ENCODE measurements at regions not wholly inside any gene's neighbourhood (a gene's known extent, or its start where the extent isn't known, plus 50 kb on each side); places are given as distances from the start of the nearest gene placed in this dataset.

DNA sequence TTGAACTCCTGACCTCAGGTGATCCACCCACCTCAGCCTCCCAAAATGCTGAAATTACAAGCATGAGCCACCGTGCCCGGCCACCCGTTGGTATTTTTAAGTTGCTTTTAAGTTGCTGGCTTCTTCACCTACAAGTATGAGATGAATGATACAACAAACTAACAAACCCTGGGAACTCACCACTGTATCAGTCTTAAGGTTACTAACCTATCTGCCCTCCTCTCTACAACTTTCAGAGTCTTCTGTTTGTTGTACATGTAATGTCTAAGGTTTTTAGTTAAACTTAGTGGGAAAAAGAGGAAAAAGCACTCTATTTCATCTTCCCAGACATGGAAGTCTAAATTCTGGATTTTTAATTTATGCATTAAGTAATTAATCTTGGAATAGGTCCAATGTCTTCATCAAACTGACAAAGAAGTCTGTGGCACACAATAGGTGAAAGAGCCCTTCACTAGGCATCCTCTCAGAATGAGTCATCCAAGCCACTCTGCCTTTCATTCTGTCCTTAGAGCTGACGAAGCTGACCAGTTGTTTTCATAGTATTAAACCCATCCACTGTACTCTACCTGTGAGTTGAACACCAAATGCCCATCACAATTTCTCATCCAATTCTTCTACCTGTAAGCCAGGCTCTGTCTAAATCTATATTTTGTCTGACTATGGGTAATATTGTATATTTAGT is 936.1 kb downstream of the TUSC7 start:
- DNase-seq (ENCODE audit: low spot score) (no peak), ATAC-seq (no peak)
- H3K9me3 Mint-ChIP-seq: peaks cover 14% of the 10 kb centered on the region
- H3K27me3 Mint-ChIP-seq: no peaks in the 10 kb centered on the region
- no peaks in the 10 kb centered on the region for H3K36me3 Mint-ChIP-seq
- no peaks in the 10 kb centered on the region for H3K4me1 Mint-ChIP-seq (ENCODE audit: low read depth in 2 of 2)
- H3K27ac Mint-ChIP-seq: no peak overlapping the region
- H3K4me3 Mint-ChIP-seq: no peak overlapping the region

DNA sequence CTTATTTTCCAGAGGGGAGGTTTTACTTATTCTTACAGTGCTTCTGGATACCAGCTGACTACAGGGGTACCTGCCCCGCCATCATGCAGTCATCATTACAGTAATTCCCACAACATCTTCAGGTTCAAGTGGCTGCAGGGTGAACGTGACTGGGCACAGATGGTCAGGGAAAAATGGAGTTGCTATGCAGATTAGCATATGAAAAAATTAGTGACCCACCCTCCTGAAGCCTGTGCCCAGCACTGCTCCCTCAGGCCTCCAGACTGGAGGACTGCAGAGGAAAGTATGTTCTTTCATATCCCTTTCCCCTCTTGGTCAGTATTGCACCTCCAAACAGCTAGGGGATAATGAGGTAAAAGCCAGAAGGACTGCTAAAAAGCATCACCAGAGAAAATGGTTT is 937.9 kb downstream of the TUSC7 start:
- Mint-ChIP-seq H3K4me1 (ENCODE audit: low read depth in 2 of 2) (no peaks in the 10 kb centered on the region), H3K27ac (no peak overlapping the region), H3K36me3 (no peaks in the 10 kb centered on the region), H3K4me3 (no peak overlapping the region), H3K9me3 (peaks cover 12% of the 10 kb centered on the region), H3K27me3 (no peaks in the 10 kb centered on the region)
- no peak for ATAC-seq
- no peak for DNase-seq (ENCODE audit: low spot score)

DNA sequence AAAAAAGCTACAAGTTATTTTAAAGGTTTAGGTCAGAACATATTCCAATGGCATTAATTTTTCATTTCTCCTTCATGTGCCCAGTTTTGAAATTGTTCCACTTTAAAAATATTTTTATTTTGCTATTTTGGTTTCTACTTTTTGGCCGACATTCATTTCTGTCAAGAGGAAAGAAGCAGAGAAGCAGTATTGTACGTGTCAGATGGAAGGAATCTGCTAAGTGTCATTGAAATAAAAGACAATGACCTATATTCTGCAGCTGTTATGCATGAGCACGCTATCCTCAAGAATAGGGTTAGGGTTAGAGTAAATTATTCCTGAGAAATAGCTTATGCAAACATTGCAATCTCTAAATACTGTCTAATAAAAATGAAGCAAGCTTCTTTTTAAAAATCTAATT is 941.7 kb downstream of the TUSC7 start:
- Mint-ChIP-seq H3K27ac (no peak overlapping the region), H3K4me3 (no peak overlapping the region), H3K9me3 (peaks cover 11% of the 10 kb centered on the region), H3K27me3 (no peaks in the 10 kb centered on the region), H3K4me1 (ENCODE audit: low read depth in 2 of 2) (no peaks in the 10 kb centered on the region), H3K36me3 (no peaks in the 10 kb centered on the region)
- ATAC-seq (no peak), DNase-seq (ENCODE audit: low spot score) (no peak)

DNA sequence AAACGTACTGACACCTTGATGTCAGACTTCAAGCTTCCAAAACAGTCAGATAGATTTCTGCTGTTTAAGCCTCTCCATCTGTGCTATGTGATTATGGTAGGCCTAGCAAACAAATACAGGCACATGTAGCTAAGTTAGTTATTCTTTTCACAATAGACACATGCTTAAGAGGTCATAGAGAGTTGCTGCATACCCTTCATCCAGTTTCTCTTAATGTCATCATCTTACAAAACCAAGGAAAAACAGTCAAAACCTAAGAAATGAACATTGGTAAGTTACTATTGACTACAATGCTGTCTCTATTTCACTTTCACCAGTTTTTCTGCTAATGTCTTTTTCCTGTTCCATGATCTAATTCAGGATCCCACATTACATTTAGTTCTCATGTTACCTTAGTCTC is 946.8 kb downstream of the TUSC7 start:
- no peaks in the 10 kb centered on the region for H3K4me1 Mint-ChIP-seq (ENCODE audit: low read depth in 2 of 2)
- no peaks in the 10 kb centered on the region for H3K36me3 Mint-ChIP-seq
- DNase-seq (ENCODE audit: low spot score) (no peak), ATAC-seq (no peak)
- H3K4me3 Mint-ChIP-seq: no peak overlapping the region
- peaks cover 8% of the 10 kb centered on the region for H3K9me3 Mint-ChIP-seq
- H3K27ac Mint-ChIP-seq: no peak overlapping the region
- H3K27me3 Mint-ChIP-seq: no peaks in the 10 kb centered on the region

DNA sequence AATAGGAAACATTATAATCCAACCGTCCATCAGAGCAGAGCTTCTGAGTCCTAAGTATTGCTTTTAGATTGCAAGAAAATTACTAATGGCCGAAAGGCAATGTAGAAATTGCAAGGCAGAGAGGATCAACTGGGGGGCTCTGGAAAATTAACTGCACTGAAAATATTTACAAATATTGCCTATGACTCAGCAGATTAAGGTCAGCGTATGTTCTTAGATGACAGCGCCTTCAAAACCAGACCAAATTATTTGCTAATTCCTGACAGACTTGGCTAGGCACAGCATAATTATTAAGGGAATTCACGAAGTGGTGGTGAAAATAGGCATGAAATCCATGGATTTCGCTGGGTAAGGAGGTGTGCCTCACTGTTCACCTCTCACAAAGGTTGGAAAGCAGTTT is 947.7 kb downstream of the TUSC7 start:
- Mint-ChIP-seq H3K27me3 (no peaks in the 10 kb centered on the region), H3K4me1 (ENCODE audit: low read depth in 2 of 2) (no peaks in the 10 kb centered on the region), H3K27ac (no peak overlapping the region), H3K9me3 (peaks cover 8% of the 10 kb centered on the region), H3K36me3 (no peaks in the 10 kb centered on the region), H3K4me3 (no peak overlapping the region)
- DNase-seq (ENCODE audit: low spot score) (no peak), ATAC-seq (no peak)

DNA sequence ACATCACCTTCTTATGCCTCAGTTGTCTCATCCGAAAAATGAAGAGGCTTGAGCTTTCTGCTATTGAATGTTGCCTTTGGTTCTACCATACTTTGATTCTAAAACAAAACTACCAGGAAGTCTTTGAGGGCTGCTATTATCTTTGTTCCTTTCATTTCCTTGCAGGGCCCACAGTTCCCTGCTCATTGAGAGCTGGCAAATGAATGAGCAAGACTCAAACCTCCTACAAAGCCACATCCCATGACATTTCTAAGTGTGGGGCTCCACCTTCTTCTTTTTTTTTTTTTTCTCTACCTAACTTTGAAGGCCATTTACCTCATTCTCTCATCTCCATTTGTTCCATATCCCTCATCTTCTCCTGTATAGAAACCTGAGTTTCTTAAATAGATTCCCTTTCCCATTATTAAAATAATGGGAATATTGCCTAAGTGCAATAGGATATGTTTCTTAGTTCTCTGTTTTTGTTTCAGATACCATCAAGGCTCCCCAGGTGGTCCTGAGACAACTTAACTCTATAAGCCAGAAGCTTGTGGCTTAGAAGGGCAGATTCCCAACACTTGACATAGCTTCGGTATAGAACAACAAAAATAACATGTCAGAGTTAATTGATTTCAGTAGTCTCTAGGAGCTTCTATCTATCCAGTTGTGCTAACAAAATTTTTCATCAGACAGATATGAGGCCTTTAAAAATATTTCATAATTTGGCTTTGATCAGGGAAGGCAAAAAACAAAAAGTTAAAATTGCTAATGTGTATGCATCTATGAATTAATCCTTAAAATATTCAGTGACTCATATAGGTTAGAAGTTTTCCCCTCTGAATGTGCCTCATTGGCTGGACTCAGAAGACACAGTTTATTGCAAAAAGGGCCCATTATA is 951.6 kb downstream of the TUSC7 start:
- no peak overlapping the region for H3K27ac Mint-ChIP-seq

DNA sequence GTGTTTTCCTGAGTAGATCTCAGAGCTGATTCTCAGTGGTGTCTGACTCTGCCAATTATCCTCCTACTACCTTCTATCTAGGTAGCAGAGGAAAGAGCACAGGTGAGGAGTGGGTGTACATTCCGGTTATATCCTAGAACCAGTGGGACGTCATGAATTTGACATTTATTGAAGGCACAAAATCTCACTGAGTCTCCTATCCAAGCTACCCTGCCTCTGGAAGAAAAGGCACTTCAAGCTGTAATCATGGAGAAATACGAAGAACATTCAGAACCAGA is 952.2 kb downstream of the TUSC7 start:
- no peak for DNase-seq (ENCODE audit: low spot score)
- ATAC-seq: no peak
- no peak overlapping the region for H3K4me3 Mint-ChIP-seq
- H3K36me3 Mint-ChIP-seq: no peaks in the 10 kb centered on the region
- peaks cover 17% of the 10 kb centered on the region for H3K9me3 Mint-ChIP-seq
- no peaks in the 10 kb centered on the region for H3K27me3 Mint-ChIP-seq
- no peaks in the 10 kb centered on the region for H3K4me1 Mint-ChIP-seq (ENCODE audit: low read depth in 2 of 2)
- H3K27ac Mint-ChIP-seq: no peak overlapping the region

More for the DNA sequence above, 951.6 kb downstream of the TUSC7 start:
- peaks cover 14% of the 10 kb centered on the region for H3K9me3 Mint-ChIP-seq
- H3K36me3 Mint-ChIP-seq: no peaks in the 10 kb centered on the region
- H3K27me3 Mint-ChIP-seq: no peaks in the 10 kb centered on the region
- DNase-seq (ENCODE audit: low spot score) (no peak), ATAC-seq (no peak)
- H3K4me3 Mint-ChIP-seq: no peak overlapping the region
- no peaks in the 10 kb centered on the region for H3K4me1 Mint-ChIP-seq (ENCODE audit: low read depth in 2 of 2)

DNA sequence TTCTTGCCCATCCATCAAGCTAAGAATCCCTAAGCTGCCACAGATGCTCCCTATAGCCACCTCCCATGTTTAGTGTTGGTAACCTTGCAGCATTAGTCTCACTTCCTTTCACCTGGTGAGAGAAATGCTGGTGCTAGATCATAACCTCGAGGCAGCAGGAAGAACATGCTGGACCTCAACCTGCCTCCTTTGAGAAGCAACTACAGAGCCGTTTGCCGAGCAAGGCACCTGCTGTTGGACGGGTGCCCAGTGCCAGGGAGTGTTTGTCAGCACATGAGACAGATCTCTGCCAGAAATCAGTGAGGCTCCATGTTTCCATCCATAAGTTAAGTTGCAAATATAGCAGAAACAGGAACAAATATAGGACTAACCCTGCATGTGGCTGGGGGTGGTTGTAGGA is 955.7 kb downstream of the TUSC7 start:
- H3K36me3 Mint-ChIP-seq: no peaks in the 10 kb centered on the region
- H3K27ac Mint-ChIP-seq: no peak overlapping the region
- no peaks in the 10 kb centered on the region for H3K4me1 Mint-ChIP-seq (ENCODE audit: low read depth in 2 of 2)
- no peak overlapping the region for H3K4me3 Mint-ChIP-seq
- peaks cover 27% of the 10 kb centered on the region for H3K9me3 Mint-ChIP-seq
- DNase-seq (ENCODE audit: low spot score) (no peak), ATAC-seq (no peak)
- H3K27me3 Mint-ChIP-seq: no peaks in the 10 kb centered on the region

DNA sequence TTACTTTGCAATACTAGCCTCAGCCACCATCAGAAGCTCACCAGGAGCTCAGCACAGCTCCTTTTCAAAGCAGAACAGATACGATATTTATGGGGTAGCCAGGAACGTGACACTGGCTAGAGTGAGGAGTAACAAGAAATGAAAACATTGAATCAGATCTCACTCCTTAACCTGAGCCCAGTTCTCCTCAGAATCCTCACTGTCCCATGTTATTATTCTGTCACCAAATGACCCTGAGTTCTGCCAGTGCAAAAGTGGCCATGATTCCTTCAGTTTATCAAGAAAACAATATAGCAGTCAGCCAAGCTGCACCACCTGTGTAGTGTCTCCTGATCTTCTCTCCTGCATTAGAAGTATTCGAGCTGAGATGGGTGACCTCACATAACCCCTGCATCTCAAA is 956.7 kb downstream of the TUSC7 start:
- Mint-ChIP-seq H3K27ac (no peak overlapping the region), H3K9me3 (peaks cover 34% of the 10 kb centered on the region), H3K4me1 (ENCODE audit: low read depth in 2 of 2) (no peaks in the 10 kb centered on the region), H3K36me3 (no peaks in the 10 kb centered on the region), H3K27me3 (no peaks in the 10 kb centered on the region), H3K4me3 (no peak overlapping the region)
- ATAC-seq: no peak
- DNase-seq (ENCODE audit: low spot score): no peak

DNA sequence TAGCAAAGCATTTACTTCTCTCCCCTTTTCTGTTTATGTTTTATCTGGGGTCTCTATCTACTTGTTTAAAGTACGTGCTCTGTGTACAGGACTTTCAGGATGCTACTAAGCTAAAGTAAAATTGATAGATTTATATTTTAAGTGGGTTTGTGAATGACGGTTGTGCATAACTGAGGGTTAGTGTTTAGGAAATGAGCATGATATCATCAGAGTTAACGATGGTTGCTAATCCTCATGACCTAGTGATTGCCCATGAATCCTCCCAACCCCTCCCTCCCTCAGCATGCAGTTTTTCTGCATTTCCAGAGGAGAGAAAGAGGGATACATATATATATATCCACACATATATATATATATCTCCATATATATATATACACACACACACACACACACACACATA is 957.2 kb downstream of the TUSC7 start:
- H3K4me3 Mint-ChIP-seq: no peak overlapping the region
- peaks cover 34% of the 10 kb centered on the region for H3K9me3 Mint-ChIP-seq
- H3K36me3 Mint-ChIP-seq: no peaks in the 10 kb centered on the region
- ATAC-seq (no peak), DNase-seq (ENCODE audit: low spot score) (no peak)
- no peaks in the 10 kb centered on the region for H3K27me3 Mint-ChIP-seq
- H3K4me1 Mint-ChIP-seq (ENCODE audit: low read depth in 2 of 2): no peaks in the 10 kb centered on the region
- no peak overlapping the region for H3K27ac Mint-ChIP-seq

DNA sequence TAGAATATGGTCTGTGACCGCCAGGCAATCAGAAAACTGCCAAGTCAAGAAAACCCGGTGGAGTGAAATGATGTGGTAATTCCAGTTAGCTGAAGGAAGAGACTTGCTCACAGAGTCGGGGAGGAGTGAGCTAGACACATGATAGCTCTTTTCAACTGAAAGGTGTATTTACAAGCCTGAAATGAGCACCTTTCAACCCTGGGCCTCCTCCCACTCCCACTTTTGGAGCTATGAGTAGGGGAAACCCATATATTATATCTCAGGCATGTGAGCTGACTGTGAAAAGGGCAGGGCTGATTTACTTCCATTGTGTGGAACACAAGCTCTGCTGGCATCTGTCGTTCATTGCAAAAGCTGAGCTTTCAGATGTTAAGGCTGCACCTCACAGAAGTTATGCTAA is 960.2 kb downstream of the TUSC7 start:
- Mint-ChIP-seq H3K27ac (no peak overlapping the region), H3K36me3 (no peaks in the 10 kb centered on the region), H3K4me3 (no peak overlapping the region), H3K4me1 (ENCODE audit: low read depth in 2 of 2) (no peaks in the 10 kb centered on the region), H3K9me3 (peaks cover 29% of the 10 kb centered on the region), H3K27me3 (no peaks in the 10 kb centered on the region)
- ATAC-seq: no peak
- DNase-seq (ENCODE audit: low spot score): no peak

DNA sequence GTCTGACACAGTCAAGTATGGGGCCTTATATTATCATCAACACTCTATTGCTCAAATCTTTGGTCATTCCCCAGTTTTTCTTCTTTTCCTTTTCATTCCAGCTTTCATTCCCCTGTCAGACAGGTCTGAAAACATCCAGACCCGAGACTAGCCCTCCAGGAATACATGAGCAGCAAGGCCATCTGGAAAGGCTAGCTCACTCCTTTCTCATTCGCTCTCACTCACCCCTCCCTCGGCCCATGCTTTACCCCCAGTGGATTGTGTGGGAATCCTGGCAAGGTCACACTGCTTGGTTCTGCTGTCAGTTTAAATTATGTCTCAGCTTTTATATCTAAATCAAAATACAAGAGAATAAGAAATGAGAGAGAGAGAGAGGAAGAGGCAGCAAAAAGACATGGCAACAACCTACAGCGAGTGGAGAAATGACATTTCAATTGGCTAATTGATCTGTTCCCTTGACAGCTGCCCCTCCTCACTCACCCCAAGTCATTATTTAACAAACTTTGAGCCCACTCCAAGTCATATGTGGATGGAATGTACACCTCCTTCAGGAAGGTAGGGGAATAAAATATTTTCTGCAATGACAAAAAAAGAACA is 962.2 kb downstream of the TUSC7 start:
- Mint-ChIP-seq H3K27me3 (no peaks in the 10 kb centered on the region), H3K36me3 (no peaks in the 10 kb centered on the region), H3K4me3 (no peak overlapping the region), H3K9me3 (peaks cover 23% of the 10 kb centered on the region), H3K27ac (no peak overlapping the region), H3K4me1 (ENCODE audit: low read depth in 2 of 2) (no peaks in the 10 kb centered on the region)
- ATAC-seq: no peak
- no peak for DNase-seq (ENCODE audit: low spot score)

DNA sequence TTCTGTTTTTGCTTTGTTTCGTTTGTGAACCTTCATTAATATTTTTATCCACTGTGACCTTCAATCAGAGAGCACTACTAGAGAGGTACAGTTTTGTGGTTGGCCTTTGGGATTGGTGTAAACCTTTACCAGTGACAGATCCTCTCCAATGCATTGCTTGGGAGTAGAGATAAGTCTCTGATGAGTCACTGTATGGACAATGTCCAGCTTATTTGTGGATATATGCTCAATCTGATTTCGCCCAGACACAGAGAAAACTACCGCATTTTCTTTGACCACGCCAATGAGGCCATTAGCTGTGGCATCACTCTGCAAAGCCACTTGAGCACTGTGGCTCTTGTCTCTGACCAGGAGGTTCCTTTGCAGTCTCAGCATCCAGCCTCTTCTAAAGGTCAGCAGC is 964.7 kb downstream of the TUSC7 start:
- H3K27me3 Mint-ChIP-seq: no peaks in the 10 kb centered on the region
- no peak overlapping the region for H3K27ac Mint-ChIP-seq

DNA sequence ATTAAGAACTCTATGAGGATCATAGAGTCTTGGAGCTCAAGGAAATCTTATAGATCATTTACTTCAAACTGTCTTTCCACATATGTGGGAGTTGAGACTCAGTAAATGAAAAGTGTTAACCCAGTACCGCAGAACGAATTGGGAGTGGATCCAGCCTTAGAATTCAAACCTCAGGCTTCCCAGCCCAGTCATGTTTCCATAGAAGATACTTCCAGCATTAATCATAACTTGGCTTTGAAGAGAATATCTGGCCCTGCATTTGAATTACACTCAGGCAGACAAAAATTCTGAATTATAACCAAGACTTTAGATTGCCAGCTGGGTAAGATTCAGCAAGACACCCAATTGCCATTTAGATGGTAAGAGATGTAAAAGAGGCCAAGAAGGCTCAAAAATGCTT is 972.0 kb downstream of the TUSC7 start:
- H3K4me1 Mint-ChIP-seq (ENCODE audit: low read depth in 2 of 2): no peaks in the 10 kb centered on the region
- H3K36me3 Mint-ChIP-seq: no peaks in the 10 kb centered on the region
- no peak overlapping the region for H3K4me3 Mint-ChIP-seq
- H3K27ac Mint-ChIP-seq: no peak overlapping the region
- peaks cover 3% of the 10 kb centered on the region for H3K9me3 Mint-ChIP-seq
- no peaks in the 10 kb centered on the region for H3K27me3 Mint-ChIP-seq
- ATAC-seq (no peak), DNase-seq (ENCODE audit: low spot score) (no peak)

More for the DNA sequence above, 964.7 kb downstream of the TUSC7 start:
- H3K36me3 Mint-ChIP-seq: no peaks in the 10 kb centered on the region
- peaks cover 15% of the 10 kb centered on the region for H3K9me3 Mint-ChIP-seq
- ATAC-seq (no peak), DNase-seq (ENCODE audit: low spot score) (no peak)
- no peak overlapping the region for H3K4me3 Mint-ChIP-seq
- H3K4me1 Mint-ChIP-seq (ENCODE audit: low read depth in 2 of 2): no peaks in the 10 kb centered on the region
